Endodermal cell (in vitro differentiated cells): ENCODE measurements at regions not wholly inside any gene's neighbourhood (a gene's known extent, or its start where the extent isn't known, plus 50 kb on each side); places are given as distances from the start of the nearest gene placed in this dataset.

Experiments used
- DNase-seq: peaks from one replicate; pipeline ENCODE4 v3.0.0-alpha.2; 2017
- H3K27ac ChIP-seq: 2 replicates; pipeline ENCODE4 v1.5.1; 2013; ENCODE audit warnings: mild to moderate bottlenecking, low read depth, low read length, moderate library complexity
- H3K27me3 ChIP-seq: 2 replicates; pipeline ENCODE4 v1.6.1; 2013; ENCODE audit warnings: mild to moderate bottlenecking, low read length, moderate library complexity; ENCODE audit not compliant: insufficient read depth, control insufficient read depth, poor library complexity, severe bottlenecking
- H3K36me3 ChIP-seq: 2 replicates; pipeline ENCODE4 v1.7.0; 2013; ENCODE audit warnings: mild to moderate bottlenecking, low read length, moderate library complexity; ENCODE audit not compliant: control insufficient read depth, insufficient read depth
- H3K4me1 ChIP-seq: one replicate; pipeline ENCODE4 v1.7.0; 2013; ENCODE audit warnings: low read length; ENCODE audit not compliant: control insufficient read depth, insufficient read depth
- H3K4me3 ChIP-seq: 2 replicates; pipeline ENCODE4 v1.5.1; 2013; ENCODE audit warnings: mild to moderate bottlenecking, low read length, moderate library complexity
- H3K9ac ChIP-seq: 2 replicates; pipeline ENCODE4 v1.6.1; 2013; ENCODE audit warnings: mild to moderate bottlenecking, low read length, moderate library complexity; ENCODE audit not compliant: poor library complexity, severe bottlenecking; ENCODE audit errors: extremely low read depth
- H3K9me3 ChIP-seq: 2 replicates; pipeline ENCODE4 v1.6.1; 2013; ENCODE audit warnings: mild to moderate bottlenecking, low read length, moderate library complexity; ENCODE audit not compliant: control insufficient read depth
- H3K27ac Mint-ChIP-seq: 2 replicates; pipeline ENCODE4 v1.8.0; 2020; ENCODE audit warnings: mixed read lengths
- H3K27me3 Mint-ChIP-seq: 2 replicates; pipeline ENCODE4 v1.8.0; 2021; ENCODE audit warnings: mild to moderate bottlenecking, mixed read lengths; ENCODE audit not compliant: insufficient read depth
- H3K36me3 Mint-ChIP-seq: 2 replicates; pipeline ENCODE4 v1.8.0; 2020; ENCODE audit warnings: low read depth, mixed read lengths
- H3K4me1 Mint-ChIP-seq: 2 replicates; pipeline ENCODE4 v1.8.0; 2020; ENCODE audit warnings: mixed read lengths
- H3K4me3 Mint-ChIP-seq: 2 replicates; pipeline ENCODE4 v1.8.0; 2020; ENCODE audit warnings: mild to moderate bottlenecking, moderate library complexity, mixed read lengths
- H3K9me3 Mint-ChIP-seq: 2 replicates; pipeline ENCODE4 v1.8.0; 2020; ENCODE audit warnings: mild to moderate bottlenecking, mixed read lengths
- WGBS, 2 experiments: methylation state at CpG; one replicate each; pipeline versions ENCODE4 v1.1.5 to v1.1.7; 2013; ENCODE audit warnings: missing lambda C conversion rate in 2 of 2, mixed read lengths in 1 of 2; ENCODE audit not compliant: insufficient coverage in 1 of 2, insufficient read length in 1 of 2; 5-methylcytosine and 5-hydroxymethylcytosine counted together
- TF ChIP-seq, protein P1 (sequence below): fragments of 200-600 bp; sonication (generic); conservative IDR thresholded peaks from 2 replicates; pipeline ENCODE4 v1.5.0; 2021; ENCODE audit warnings: antibody characterized with exemption, mild to moderate bottlenecking

DNA sequence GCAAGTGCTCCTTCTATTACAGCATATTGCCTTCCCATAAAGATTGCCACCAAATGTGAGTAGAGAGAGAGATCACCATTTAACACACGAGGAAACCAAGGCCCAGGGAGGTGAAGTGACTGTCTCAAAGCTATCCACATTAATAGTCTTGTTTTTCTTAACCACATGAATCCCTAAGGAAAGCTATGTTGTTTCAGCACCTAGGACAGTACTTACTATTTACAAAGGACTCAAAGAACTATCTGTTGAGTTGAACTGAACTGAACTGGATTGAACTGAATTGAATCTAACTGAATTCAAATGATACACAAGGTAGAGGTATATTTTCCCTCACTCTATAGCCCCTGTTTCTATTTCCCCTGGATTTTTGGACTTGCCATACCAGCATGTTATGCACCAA lies 430.4 kb downstream of the CAAP1 start:
- TF ChIP-seq, protein P1, sequence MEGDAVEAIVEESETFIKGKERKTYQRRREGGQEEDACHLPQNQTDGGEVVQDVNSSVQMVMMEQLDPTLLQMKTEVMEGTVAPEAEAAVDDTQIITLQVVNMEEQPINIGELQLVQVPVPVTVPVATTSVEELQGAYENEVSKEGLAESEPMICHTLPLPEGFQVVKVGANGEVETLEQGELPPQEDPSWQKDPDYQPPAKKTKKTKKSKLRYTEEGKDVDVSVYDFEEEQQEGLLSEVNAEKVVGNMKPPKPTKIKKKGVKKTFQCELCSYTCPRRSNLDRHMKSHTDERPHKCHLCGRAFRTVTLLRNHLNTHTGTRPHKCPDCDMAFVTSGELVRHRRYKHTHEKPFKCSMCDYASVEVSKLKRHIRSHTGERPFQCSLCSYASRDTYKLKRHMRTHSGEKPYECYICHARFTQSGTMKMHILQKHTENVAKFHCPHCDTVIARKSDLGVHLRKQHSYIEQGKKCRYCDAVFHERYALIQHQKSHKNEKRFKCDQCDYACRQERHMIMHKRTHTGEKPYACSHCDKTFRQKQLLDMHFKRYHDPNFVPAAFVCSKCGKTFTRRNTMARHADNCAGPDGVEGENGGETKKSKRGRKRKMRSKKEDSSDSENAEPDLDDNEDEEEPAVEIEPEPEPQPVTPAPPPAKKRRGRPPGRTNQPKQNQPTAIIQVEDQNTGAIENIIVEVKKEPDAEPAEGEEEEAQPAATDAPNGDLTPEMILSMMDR: no peak
- Histone ChIP-seq H3K9me3 (peaks cover 5% of the 10 kb centered on the region), H3K27me3 (no peaks in the 10 kb centered on the region), H3K4me1 (no peaks in the 10 kb centered on the region), H3K4me3 (no peak overlapping the region), H3K27ac (no peak overlapping the region), H3K9ac (no peak overlapping the region), H3K36me3 (no peaks in the 10 kb centered on the region)
- 73% methylated on average over 1 of the region's 1 CpG; no CpG with 5 or more reads in 1 of the 2 experiments for WGBS, 2 experiments
- Mint-ChIP-seq H3K36me3 (no peaks in the 10 kb centered on the region), H3K9me3 (peaks cover 2% of the 10 kb centered on the region), H3K4me3 (no peak overlapping the region), H3K27me3 (no peaks in the 10 kb centered on the region), H3K4me1 (no peaks in the 10 kb centered on the region), H3K27ac (no peak overlapping the region)
- DNase-seq: no peak

DNA sequence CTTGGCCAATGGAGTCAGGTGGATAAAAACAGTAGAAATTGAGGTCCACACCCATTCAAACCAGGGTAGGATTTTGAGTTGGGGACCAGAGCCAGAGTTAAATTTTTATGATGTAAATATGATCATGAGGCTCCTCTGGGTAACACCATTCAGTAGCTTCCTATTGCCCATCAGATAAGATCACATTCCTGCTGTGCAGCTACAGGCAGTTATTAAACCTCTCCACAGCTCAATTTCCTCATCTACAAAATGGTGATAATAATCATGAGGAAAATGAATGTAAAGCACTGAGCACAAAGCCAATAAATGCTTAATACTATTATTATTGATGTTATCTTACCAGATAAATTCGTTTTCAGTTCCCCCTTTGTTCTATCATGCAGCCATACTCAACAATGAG lies 432.0 kb downstream of the CAAP1 start:
- no peak overlapping the region for H3K27ac ChIP-seq
- H3K27ac Mint-ChIP-seq: no peak overlapping the region
- DNase-seq: no peak
- no peaks in the 10 kb centered on the region for H3K4me1 ChIP-seq
- H3K4me3 ChIP-seq: no peak overlapping the region
- no peak overlapping the region for H3K4me3 Mint-ChIP-seq
- no peaks in the 10 kb centered on the region for H3K27me3 Mint-ChIP-seq
- H3K4me1 Mint-ChIP-seq: no peaks in the 10 kb centered on the region
- TF ChIP-seq, protein P1: no peak
- H3K36me3 Mint-ChIP-seq: no peaks in the 10 kb centered on the region
- 82% methylated on average over 1 of the region's 1 CpG; no CpG with 5 or more reads in 1 of the 2 experiments for WGBS, 2 experiments
- H3K9me3 Mint-ChIP-seq: peaks cover 2% of the 10 kb centered on the region
- no peaks in the 10 kb centered on the region for H3K27me3 ChIP-seq
- peaks cover 5% of the 10 kb centered on the region for H3K9me3 ChIP-seq
- no peaks in the 10 kb centered on the region for H3K36me3 ChIP-seq
- H3K9ac ChIP-seq: no peak overlapping the region

DNA sequence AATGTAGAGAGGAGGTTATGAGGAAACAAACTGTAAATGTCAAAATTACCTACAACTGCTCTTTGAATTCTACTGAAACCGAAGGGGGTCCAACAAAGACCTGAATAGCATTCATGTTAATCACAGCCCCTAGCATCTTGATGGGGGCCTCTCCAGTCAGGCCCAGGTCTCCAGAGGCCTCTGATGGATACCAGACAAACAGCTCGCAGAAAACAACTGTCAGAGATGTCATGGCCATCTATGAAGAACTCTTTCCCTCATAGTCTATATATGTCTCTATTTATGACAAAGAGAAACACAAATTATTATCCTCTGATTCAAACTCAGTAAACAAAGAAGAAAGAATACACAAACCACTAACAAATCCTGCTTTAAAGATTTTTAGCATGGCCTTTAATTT lies 432.6 kb downstream of the CAAP1 start:
- Mint-ChIP-seq H3K4me3 (no peak overlapping the region), H3K27ac (no peak overlapping the region), H3K9me3 (no peaks in the 10 kb centered on the region), H3K36me3 (no peaks in the 10 kb centered on the region), H3K4me1 (no peaks in the 10 kb centered on the region), H3K27me3 (no peaks in the 10 kb centered on the region)
- DNase-seq: no peak
- Histone ChIP-seq H3K27me3 (no peaks in the 10 kb centered on the region), H3K4me1 (no peaks in the 10 kb centered on the region), H3K4me3 (no peak overlapping the region), H3K27ac (no peak overlapping the region), H3K9ac (no peak overlapping the region), H3K36me3 (no peaks in the 10 kb centered on the region), H3K9me3 (peaks cover 1% of the 10 kb centered on the region)
- 80 to 100% methylated on average over 1 to 2 of the region's 2 CpGs for WGBS, 2 experiments
- TF ChIP-seq, protein P1: no peak
